COR-L47 (cell line): ENCODE measurements at regions not wholly inside any gene's neighbourhood (a gene's known extent, or its start where the extent isn't known, plus 50 kb on each side); places are given as distances from the start of the nearest gene placed in this dataset.
"Not testable (repeated sequence)": the region's sequence is repeated elsewhere in the genome, so short reads cannot be mapped to it uniquely, and the experiment has no call there.

ENCODE experiments used
- DNase-seq: peaks from one replicate; lab custom pipeline; 2025; lab: John Stamatoyannopoulos, UW

DNA sequence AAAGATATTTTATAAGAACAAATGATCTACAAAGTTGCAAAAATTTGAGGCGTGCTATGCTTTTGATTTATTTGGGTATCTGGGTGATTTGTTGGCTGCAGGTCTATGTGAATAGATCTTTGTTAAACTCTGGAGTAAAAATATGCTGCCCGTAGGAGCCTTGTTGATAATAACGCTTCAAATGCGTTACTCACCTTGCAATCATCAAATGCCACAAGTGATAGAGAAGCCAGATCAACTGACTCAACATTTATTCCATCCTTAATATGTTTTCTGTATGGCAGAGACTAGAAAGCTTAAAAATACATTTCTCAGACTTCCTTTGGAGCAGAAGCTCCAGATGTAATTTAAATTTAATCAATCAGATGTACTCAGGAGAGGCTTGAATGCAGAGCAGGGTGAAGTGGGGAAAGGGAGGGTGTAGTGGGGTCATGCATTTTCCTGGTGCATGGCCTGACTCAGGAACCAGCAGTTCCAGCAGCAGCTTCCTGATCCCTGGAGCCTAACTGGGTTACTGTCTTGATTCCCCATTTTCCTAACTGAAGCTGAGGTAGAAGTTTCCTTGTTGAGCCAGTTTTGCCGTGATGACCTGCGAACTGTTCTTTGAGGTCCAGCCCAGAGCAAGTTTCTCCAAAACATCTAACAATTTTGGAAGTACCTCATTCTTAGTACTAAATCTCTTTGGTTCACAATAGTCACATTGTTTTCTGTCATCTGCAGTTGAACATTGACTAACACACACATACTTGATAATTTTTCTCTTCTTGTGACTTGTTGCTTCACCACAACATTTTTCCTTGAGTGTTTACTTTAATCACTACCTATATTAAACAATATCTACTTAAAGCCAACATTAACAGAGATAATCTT lies 284.7 kb upstream of the CWC22 start:
- no peak for DNase-seq

DNA sequence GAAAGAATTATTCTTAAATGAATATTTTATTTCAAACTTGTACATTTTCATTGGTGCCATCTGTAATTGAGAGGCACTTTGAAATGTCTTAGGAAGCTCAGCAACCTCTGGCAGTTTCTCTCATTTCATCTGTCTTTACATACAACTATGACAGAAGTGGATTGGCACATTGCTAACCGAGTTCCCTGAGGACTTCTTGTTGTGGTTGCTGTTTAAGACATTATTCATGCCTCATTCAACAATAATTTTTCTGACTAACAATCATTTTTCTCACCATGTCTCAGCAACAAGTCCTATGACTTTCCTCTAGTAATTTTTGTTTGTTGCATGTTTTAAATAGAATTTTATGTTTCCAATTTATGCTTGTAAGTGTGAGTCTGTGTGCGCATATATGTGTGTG lies 284.0 kb upstream of the CWC22 start:
- DNase-seq, result no peak

DNA sequence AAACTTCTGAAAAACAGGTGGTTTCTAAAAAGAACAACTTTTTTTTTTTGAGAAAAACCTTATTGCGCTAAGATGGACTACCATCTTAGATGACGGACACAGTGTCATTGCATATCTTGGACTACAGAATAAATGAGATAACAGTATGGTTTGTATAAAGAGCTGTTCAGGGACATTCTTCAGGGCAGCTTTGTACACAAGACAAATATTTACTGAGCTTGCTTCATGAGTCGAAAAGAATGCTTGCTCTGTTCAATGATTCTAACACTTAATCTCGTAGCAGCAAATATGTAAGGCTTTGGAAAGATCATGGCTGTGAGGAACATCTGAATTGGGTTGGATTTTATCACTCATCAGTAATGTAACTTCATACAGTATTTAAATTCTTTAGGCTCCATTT lies 282.5 kb upstream of the CWC22 start:
- no peak for DNase-seq

DNA sequence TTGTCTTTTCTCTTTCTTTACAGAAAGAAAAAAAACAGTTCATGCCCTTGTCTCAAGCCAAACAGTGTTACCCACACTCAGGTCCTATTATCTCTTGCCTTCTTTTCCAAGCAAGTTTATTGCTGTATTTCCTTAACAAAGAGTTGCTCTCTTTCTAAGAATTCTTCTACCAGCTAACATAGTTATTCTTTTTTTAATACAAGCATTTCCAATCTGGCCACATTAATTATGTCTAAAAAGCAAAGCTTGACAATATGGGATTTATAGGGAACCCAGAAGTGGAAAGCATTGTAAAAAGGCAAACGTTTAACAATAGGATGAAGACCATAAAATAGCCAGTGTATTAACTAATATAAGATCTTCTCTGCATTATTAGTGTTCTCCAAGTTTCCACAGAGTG lies 272.5 kb upstream of the CWC22 start:
- no peak for DNase-seq

DNA sequence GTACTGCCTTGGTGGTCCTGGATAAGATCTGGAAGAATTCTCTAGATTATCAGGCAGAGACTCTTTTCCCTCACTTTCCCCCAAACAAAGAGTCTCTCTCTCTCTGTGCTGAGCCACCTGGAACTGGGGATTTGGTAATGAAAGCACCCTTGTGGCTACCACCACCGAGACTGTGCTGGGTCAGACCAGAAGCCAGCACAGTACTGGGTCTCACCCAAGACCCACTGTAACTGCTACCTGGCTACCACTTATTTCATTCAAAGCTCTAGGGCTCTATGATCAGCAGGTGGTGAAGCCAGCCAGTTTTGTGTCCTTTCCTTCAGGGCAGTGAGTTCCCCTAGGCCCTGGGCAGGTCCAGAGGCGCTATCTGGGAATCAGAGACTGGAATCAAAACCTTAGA lies 269.6 kb upstream of the CWC22 start:
- no peak for DNase-seq

DNA sequence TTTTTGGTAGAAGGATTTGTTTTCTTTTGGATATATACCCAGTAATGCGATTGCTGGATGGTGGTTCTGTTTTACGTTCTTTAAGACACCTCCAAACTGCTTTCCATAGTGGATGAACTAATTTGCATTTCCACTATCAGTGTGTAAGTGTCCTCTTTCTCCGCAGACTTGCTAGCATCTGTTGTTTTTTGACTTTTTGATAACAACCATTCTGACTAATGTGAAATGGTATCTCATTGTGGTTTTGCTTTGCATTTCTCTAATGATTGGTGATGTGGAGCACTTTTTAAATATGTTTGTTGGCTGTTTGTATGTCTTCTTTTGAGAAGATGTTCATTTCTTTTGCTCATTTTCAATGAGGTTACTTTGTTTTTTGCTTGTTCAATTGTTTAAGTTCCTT lies 260.9 kb upstream of the CWC22 start:
- DNase-seq, result no peak

DNA sequence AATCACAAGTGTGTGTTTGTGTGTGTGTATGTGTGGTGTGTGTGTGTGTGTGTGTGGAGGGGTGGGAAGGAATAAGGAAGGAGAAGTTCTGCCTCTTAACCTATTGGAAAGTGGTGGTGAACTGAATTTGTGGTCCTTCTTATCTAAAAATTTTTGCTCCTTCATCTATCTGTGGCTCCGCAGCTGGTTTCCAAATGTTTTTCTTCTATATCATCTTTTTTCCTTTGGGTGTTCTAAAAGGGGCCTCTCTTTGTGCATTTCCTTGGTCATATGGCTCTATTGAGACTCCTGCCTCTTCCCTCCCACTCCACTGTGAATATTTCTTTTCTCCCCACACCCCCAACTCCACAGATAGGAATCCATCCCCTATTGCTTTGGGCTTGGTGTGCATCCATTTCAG lies 254.9 kb upstream of the CWC22 start:
- DNase-seq, result no peak

DNA sequence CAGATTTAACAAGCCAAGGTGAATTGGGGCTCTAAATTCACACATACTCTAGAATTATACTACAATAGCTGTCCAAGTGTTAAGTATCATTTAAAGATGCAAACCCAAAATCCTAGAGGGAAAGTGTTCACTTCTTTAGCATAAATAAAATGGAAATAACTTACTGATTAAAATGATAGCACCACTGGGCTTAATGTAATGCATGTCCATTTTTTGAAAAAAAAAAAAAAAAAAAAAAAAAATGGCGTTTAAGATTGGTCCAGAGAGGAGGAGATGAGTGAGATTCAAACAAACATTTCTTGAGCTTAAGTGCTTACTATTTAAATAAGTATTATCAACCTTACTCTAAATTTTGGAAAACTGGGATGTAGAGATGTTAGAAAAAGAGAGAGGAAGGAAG lies 251.5 kb upstream of the CWC22 start:
- DNase-seq, result no peak

DNA sequence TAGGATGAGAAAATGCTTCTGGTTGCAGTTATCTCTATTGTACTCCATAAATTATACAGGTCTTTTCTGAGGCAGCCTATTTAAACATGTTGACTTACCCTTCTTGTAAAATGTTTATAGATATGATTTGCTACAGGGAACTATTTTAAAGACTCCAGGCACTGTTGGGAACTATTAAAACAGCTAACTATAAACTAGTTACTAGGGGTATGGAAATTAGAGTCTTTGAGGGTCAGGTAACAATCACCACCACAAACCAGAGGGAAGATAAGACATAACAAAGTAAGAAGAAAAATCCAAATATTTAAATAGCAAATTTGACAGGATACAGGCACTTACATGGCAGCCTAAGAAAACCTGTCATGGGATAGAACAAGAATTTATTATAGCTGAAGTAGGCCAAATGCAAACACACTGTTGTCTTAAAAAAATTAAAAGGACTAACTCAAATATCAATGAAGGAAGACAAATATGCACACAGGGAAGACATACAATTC lies 251.0 kb upstream of the CWC22 start:
- no peak for DNase-seq

DNA sequence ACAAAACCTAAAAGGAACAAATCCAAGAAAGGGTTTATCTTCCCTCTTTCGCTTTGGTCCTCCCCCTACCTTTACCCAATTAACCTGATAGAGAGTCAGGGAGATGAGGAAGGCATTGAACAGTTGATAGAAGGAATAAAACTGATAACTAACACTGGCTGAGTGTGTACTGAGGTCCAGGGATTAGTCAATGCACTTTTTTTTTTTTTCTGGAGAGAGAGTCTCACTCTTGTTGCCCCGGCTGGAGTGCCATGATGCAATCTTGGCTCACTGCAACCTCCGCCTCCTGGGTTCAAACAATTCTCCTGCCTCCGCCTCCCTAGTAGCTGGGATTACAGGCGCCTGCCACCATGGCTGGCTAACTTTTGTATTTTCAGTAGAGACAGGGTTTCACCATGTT lies 250.2 kb upstream of the CWC22 start:
- DNase-seq, result no peak

DNA sequence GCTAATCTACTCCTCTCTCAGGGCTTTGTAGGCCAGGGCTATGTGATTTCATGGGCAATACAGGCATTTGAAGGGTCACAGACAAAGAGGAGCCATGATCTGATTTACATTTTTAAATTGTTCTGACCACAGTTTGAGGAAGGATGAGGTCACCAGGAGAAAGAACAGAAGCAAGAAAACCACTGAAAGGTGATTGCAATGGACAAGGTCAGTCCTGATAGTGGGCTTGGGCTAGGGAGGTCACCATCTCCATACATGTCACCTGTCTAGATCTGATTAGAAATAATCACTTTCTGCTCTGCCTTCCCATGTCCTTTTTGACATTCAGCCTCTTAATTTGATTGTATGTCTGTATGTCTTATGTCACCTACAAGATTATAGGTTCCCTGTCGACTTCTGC lies 248.9 kb upstream of the CWC22 start:
- DNase-seq, result no peak

DNA sequence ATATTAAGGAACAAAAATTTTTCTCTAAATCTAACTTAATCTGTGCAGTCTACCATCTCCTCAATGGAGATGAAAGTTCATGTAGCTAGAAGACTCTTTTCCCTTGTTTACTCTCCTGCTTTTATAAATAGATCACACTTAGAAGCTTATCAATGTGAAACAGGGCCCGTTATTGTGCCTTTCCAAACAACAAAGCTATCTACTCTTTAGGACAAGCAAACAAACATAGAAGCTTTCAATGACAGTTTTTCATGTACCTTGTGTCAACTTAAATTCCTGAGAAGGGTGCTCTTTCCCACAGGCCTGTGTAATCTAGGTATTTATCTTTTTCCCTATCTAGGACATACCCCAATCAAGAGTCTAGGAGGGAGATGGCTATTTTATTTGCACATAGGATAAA lies 247.8 kb upstream of the CWC22 start:
- DNase-seq, result no peak

DNA sequence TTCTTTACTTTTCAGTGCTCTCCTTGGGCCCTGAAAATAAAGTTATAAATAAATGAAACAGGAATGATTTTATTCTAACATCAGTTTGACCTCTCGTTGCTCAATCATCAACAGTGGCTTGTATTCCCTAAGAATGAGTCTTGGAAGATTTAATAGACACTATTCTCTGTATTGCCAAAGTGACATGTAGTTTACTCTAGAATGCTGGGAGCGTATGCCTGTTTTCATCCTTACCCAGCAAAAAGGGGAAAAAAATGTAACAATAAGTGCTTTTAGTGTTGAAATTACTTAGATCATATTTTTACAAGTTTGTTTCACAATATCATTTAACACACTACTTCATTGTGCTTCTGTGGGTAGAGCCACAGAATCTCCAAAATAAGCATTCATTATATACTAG lies 240.6 kb upstream of the CWC22 start:
- DNase-seq, result no peak

DNA sequence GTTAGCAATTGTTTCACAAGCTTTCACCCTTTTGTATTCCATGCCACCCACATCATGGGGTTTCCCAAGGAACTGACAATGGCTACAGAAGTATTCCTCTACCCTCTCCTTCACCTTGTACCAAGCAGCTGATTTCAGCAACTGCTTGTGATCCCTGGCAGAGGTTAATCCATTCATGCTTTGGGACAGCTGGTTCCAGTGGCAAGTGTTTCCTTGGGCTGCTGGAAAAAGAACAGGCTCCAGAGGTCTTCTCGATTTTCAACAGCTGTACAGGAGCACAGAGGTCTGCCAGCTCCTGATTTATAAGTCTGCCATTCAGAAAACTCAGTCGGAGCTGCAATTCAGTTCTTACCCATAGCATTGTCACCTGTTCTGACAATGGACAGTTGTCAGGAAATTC lies 239.2 kb upstream of the CWC22 start:
- DNase-seq, result no peak

DNA sequence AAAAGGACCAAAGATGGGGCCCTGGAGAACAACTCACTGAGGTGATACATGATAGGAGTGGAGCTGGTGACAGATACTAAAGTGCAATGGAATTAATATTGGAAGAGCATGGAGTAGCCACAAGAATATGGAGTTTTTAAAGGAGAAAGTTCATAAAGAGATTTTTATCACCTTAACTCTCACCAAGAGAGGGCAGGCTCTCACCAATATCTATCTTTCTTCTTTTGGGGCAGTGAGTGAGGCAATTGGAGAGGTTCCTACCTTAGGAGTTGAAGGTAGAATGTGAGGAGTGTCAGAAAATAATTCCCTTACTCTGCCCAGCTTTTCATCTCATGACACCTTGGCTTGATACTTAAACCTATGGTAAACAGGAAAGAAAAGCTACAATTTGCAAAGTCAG lies 233.7 kb upstream of the CWC22 start:
- no peak for DNase-seq

DNA sequence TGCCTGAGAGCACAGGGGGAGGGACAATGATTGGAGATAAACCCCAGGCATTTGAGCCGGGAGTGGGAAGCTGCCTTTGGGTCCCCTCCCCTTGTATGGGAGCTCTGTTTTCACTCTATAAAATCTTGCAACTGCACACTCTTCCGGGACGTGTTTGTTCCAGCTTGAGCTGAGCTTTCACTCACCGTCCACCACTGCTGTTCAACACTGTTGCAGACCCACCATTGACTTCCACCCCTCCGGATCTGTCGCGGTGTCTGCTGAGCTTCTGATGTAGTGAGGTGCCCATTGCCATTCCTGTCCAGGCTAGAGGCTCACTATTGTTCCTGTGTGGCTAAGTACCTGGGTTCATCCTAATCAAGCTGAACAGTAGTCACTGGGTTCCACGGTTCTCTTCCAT lies 231.6 kb upstream of the CWC22 start:
- DNase-seq, result no peak

DNA sequence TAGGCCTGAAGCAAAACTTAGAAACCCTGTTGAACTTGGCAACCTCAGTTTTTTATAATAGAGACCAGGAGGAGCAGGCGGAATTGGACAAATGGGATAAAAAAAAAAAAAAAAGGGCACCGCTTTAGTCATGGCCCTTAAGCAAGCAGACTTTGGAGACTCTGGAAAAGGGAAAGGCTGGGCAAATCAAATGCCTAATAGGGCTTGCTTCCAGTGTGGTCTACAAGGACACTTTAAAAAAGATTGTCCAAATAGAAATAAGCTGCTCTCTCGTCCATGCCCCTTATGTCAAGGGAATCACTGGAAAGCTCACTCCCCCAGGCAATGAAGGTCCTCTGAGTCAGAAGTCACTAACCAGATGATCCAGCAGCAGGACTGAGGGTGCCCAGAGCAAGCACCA lies 229.0 kb upstream of the CWC22 start:
- not testable (repeated sequence) for DNase-seq

DNA sequence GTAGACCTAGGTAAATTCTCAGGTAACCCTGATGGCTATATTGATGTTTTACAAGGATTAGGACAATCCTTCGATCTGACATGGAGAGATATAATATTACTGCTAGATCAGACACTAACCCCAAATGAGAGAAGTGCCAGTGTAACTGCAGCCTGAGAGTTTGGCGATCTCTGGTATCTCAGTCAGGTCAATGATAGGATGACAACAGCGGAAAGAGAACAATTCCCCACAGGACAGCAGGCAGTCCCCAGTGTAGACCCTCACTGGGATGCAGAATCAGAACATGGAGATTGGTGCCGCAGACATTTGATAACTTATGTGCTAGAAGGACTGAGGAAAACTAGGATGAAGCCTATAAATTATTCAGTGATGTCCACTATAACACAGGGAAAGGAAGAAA lies 228.4 kb upstream of the CWC22 start:
- not testable (repeated sequence) for DNase-seq

DNA sequence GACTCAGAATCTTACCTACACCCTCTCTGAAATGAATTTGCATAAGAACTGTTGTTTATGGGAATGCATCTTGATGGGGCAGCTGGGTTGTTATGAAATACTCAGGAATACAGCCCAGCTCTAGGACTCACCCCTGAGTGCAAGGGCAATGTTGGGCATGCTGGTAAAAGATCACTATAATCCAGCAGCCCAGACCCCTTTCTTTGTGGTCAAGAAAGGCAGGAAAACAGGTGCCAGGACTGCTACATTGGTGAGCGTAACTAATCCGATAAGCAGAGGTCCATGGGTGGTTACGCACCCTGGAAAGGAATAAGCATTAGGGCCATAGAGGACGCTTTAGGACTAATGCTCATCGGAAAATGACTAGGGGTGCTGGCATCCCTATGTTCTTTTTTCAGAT lies 227.9 kb upstream of the CWC22 start:
- not testable (repeated sequence) for DNase-seq

DNA sequence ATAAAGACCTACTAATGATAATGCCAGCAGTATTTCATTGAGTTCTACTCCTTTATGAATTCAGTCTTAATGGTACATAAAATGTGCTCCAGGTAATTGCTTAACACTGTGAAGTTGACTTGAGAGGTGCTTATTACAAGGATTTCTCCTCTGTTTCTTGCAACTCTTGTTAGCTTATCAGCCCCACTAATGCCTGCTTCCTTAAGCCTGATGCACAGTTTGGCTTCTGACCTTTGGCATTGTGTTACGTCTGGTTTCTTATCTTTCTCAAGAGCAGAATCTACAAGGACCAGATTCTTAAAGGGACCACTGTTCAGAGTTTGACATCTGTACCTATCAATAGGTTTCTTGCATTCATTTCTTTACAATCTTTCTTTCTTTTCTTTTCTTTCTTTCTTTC lies 223.9 kb upstream of the CWC22 start:
- DNase-seq, result no peak

DNA sequence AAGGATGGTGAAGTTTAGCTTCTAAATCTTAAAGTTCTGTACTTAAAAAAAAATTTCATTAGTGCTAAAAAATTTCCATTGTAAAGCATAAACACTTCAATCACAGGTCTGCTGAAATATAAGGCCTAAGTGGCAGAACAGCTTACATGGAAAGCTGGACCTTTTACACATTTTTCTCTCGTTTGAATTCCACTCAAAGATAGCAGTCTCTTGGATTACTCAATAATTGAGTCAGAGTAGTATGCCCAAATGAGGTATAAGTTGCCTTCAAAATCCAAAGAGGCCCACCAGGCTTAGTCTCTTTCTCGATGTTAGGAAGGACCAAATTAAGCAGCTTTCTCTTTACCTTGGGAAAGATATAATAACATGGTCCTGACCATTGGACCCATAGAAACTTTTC lies 220.4 kb upstream of the CWC22 start:
- no peak for DNase-seq

DNA sequence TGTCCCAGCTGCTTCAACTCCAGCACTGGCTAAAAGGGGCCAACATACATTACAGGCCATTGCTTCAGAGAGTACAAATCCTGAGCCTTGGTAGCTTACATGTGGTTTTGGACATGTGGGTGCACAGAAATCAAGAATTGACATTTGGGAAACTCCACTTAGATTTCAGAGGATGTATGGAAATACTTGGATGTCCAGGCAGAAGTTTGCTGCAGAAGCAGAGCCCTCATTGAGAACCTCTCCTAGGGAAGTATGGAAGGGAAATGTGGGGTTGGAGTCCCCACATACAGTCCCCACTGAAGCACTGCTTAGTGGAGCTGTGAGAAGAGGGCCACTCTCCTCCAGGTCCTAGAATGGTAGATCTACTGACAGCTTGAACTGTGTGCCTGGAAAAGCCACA lies 218.0 kb upstream of the CWC22 start:
- DNase-seq, result no peak

DNA sequence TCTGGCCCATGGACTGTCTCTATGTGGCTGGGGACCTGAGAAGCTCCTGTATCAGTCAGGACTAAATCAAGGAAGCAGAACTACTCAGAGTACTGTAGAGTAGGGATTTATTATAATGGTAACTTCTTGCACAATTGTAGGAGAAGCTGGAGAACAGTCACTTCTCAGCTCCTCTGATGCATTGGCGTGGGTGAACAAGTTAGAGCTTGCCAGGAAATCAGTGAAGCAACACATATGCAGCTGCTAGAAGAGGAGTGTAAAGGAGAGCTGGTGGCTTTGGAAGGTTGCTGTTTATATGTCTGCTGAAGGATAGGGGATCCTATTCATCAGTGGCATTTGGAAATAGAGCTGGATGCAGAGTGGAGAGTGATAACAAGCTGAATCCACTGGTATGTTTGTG lies 215.5 kb upstream of the CWC22 start:
- no peak for DNase-seq

DNA sequence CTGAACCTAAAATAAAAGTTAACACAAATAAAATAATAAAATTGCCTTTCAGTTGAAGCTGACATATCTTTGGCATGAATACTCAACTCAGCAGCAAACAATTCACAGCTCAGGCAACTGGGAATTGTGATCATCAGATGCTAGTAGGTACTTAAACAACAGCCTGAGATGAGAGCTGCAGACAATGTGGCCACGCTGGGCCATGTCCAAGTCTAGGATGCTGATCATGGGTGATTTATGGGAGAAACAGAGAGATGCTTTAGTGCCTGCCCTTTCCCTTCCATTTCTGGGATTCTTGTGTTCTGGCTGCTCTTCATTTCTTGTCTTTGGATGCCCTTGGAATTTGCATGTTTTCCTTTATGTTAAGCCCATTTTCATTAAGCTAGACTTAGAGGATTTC lies 212.4 kb upstream of the CWC22 start:
- DNase-seq, result no peak
